Inferior parietal cortex (tissue), 1 donor: ENCODE measurements at regions not wholly inside any gene's neighbourhood (a gene's known extent, or its start where the extent isn't known, plus 50 kb on each side); places are given as distances from the start of the nearest gene placed in this dataset.

Source experiments
- DNase-seq: peaks from one replicate; pipeline ENCODE4 v3.0.0-alpha.2; 2016; ENCODE audit errors: extremely low spot score

DNA sequence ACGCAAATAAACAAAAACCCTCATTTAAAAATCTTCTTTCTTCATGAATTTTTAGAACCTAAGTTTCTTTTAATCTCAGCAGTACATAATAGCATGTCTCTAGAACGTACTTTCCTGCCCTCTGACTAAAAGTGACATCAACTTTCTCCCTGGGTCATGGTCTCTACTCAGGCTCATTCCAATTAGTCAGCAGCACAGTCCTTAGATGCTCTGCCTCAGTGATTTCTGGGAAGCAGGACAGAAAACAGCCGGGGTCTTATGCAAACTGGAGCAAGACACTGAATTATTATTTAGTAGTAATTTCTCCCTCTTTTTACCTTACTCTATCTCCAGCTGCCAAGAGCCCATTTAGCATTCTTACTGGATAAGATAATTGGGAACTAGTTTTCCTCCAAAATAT, 365.2 kb downstream of the TUSC7 start:
- peak; percentile 13 for DNase-seq

DNA sequence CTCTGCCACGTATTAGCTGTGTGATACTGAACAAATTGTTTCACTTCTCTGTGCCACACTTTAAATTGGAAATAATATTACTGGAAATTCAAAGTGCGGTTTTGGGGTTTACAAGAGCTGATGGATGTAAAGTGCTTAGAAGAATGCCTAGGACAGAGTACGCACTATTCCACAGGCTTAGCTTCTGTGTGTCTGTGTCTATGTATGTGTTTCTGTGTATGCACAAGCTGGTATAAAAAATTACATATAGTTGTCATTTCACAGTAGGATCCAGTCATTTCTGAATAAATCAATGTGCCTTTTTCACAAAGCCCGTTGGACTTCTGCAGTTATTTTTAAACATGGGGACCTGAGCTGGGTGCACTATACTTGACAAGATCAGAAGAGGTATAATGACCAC, 370.4 kb downstream of the TUSC7 start:
- DNase-seq: no peak

DNA sequence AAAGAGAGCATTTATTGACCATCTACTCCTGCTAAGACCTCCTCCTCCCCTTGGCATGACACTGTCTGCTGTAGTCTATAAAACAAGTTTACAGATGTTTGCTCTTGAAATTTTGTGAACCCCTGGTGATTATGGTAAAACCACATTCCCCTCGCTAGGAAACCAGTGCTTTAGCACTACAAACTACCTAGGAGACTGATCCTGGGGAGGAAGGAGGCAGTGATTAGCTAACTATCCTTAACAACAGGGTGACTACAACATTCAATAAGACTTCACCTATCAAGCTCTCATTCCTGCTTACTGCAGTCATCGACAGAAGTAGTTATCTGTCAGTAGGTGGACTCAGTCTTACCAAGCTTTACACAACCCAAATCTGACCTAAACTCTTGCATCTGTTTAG, 371.3 kb downstream of the TUSC7 start:
- no peak for DNase-seq

DNA sequence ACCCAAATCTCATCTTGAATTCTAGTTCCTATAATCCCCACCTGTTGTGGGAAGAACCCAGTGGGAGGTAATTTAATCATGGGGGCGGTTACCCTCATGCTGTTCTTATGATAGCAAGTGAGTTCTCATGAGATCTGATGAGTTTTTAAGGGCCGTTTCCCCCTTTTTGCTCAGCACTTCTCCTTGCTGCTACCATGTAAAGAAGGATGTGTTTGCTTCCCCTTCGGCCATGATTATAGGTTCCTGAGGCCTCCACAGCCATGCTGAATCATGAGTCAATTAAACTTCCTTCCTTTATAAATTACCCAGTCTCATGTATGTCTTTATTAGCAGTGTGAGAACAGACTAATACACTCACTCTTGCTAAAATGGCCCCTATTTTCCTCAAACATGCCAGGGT, 374.7 kb downstream of the TUSC7 start:
- DNase-seq: no peak

DNA sequence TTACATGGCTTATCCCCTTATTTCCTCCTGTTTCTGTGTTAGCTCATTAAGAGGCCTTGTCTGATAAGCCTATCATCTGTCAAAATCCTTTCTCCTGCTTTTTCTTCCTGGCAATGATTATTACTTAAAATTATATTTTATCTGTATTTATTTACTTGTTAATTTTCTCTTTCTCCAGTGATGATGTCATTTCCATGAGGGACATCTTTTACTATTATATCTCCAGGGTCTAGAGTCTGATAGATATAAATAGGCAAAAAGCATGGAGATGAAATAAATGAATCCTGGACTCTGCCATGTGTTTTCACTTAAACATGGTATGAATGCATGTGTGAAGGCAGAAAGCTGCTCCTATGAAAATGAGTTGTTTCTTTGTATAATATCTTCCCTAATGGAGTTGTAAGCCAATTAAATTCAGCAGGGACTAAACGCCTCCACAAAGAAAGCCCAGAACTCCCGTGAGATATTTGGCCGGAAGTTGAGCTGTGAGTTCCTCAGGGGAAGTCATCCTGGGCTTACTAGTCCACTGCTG, 375.2 kb downstream of the TUSC7 start:
- DNase-seq: no peak

DNA sequence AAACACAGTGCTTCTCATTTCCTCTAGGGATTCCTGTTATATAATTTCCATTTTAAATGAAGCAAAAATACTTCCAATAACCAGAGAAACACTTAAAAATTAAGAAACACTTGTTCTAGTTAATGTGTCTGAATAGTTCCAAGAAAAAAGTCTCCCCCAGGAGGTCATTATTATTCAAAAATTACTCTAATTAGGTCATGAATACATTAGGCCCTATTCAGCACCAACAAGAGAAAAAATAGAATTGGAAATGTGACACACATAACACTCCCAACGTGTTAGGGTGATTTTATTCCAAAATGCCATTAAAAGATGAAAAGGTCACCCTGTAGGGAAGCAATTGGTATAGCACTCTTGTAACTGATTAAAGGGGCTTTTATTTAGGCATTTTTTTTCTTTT, 382.1 kb downstream of the TUSC7 start:
- no peak for DNase-seq

DNA sequence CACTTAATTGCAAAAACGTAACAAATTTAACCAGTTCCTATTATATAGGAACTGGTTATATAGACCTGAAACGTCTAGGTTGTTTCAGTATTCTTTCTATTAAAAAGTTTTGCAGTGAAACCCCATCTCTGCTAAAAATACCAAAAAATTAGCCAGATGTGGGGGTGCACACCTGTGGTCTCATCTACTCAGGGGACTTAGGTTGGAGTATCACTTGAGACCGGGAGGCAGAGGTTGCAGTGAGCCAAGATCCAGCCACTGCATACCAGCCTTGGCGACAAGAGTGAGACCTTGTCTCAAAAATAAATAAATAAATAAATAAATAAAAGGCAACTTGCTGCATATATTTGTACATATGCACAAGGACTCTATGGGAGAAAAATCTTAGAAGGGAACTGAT, 387.0 kb downstream of the TUSC7 start:
- DNase-seq: no peak

DNA sequence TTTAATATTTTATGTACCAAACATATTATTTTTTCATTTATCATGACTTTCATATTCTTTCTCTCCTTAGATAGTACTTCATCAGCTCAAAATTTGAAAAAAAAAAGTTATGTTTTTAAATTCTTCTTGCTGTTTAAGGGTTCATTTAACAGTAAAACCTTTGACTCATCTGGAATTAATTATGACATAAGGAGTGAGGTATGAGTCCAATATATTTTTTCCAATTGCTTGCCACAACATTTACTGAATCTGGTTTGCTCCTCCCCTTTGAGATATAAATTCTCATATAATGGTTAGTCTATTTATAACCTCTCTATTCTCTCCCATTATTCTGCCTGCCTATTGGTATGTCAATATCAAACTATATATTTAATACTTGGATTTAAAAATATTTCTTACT, 387.8 kb downstream of the TUSC7 start:
- no peak for DNase-seq

DNA sequence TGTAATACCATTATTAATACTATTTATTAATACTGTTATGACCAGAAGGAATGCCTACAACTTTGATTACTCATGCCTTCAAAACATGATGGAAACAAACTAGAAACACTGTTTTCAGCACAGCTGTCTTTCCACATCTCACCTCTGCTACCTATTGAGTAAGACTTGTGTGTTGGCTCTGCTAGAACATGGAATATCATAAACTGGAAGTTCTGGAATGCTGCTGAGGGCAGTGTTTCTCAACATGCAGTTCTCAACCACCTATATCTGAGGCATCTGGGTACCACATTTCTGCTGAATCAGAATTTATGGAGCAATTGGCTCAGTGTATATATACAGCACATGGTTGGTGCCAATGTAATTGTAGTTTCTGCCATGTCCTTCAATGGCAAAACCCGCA, 392.1 kb downstream of the TUSC7 start:
- DNase-seq: no peak

DNA sequence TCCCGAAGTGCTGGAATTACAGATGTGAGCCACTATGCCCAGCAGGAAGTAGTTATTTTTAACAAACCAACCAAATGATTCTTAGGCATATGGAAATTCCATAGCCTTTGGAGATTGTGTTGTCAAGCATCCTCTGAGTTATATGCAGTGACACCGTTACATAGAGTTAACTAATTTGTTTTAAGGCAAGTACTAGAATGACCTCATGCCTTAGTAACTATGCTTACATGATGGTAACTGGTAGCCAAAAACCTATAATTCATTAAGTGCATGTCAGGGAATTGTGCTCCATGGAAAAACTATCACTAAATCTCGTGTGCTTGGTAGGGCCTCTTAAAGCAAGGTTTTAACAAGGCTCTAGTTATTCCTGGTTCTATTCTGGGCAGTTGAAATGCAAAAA, 392.8 kb downstream of the TUSC7 start:
- no peak for DNase-seq

DNA sequence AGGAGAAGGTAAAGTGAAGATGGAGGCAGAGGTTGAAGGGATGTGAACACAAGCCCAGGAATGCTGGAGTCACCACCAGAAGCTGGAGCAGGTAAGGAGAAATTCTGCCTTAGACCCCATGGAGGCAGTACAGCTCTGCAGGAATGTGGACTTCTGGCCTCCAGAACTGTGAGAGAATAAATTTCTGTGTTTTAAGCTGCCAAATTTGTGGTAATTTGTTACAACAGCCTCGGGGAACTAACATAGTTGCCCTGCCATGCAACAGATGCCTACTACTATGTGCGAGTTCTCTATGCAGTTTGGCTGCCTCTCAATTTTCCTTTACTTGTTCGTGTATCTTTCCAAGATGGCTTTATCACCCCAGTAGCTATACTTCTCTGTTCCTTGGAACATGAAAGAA, 394.1 kb downstream of the TUSC7 start:
- DNase-seq: no peak

DNA sequence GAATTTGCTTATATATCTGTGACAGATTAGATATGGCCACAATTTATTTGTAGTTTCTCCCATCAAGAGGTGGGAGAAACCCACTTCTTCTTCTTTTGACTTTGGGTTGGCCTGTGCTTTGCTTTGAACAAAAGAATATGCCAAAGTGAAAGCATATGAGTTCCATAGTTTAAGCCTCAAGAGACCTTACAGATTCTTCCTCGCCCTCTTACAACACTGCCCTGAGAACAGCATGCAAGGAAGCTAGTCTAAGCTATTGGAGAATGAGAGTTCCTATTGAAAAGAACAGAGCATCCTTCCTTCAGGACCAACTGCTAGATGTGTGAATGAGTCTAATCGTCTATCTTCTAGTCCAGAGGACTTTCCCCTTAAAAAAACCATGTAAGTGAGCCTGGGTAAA, 394.8 kb downstream of the TUSC7 start:
- no peak for DNase-seq

DNA sequence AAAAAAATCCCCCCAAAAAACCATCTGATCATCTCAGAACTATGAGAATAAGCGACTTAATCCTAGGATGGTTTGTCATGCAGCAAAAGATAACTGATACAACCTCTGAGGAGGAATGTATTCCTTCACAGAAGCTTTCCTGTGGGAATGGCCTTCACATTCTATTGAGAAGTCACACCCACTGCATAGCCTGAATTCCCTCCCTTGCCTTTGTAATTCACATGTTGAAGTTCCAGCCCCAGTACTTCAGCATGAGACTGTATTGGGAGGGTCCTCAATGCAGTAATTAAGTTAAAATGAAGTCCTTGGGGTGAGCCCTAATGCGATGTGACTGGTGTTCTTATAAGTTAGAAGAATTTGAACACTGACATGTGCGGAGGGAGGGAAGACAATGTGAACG, 395.2 kb downstream of the TUSC7 start:
- no peak for DNase-seq

DNA sequence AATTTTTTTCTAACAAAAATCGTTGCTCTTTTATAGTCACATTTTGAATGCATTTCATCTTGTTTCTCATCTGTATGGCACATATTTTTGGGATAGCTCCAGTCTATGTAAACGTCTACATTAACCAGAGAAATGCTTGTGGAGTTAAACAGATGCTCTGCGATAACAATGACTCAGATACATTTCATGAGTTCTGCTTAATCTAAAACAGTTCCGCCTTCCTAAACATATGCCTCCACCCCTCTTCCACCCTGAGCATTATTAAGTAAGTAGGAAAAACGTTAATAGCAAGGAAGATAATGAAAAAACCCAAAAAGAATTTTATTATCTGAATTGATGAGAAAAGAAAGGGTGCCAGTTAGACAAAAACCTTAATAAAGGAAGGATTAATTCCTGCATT, 396.1 kb downstream of the TUSC7 start:
- no peak for DNase-seq

DNA sequence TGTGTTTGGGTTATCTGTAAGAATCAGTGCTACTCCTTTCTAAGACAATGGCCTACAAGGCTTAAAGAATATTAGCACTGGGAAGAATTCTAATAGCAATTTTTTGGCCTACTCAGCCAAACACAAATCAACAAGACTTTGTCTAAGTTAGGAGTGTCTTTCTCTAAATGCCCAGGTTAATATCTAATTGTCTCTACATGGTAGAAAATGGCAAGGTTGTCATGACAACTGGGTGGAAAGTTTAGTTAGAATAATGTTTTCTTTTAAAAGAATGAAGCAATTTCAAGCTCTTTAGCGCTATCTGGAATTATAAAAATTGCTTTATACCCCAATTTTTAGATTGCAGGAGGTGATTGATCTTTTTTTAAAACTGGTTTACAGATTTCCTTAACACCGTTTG, 396.8 kb downstream of the TUSC7 start:
- DNase-seq: no peak

DNA sequence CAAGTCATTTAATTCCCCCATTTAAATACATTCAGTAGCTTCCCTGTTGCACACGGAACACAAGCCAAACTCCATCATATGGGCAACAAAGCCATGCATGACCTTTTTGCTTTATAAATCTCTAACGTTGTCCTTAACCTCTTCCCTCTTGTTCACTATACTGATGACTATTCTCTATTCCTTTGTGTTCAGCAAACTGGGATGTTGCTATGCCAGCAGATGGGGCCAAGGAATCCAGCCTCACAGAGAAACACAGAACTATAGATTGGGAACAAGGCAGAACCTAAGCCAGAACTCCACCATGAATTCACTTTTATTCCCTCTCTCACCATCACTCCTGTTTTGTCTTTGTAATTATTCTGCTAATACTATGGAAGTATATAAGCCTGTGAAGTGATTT, 398.4 kb downstream of the TUSC7 start:
- no peak for DNase-seq

DNA sequence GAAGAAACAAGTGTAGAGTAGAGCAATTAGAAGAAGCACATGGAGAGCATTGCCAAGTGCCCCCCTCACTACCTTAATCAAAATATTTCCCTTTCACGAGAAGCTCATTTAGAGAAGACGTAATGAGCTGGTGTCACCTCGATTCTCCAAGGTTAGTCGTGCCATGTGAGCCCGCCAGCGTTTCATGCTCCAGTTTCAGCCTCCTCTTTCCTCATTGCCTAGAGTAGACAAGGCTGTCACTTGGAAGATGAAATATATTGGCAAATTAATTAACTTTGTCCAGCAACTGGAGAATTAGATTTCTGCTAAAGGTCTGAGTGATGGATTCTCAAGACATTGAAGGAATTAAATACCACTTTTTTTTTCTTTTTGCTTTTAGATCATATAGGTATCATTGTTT, 399.6 kb downstream of the TUSC7 start:
- no peak for DNase-seq

DNA sequence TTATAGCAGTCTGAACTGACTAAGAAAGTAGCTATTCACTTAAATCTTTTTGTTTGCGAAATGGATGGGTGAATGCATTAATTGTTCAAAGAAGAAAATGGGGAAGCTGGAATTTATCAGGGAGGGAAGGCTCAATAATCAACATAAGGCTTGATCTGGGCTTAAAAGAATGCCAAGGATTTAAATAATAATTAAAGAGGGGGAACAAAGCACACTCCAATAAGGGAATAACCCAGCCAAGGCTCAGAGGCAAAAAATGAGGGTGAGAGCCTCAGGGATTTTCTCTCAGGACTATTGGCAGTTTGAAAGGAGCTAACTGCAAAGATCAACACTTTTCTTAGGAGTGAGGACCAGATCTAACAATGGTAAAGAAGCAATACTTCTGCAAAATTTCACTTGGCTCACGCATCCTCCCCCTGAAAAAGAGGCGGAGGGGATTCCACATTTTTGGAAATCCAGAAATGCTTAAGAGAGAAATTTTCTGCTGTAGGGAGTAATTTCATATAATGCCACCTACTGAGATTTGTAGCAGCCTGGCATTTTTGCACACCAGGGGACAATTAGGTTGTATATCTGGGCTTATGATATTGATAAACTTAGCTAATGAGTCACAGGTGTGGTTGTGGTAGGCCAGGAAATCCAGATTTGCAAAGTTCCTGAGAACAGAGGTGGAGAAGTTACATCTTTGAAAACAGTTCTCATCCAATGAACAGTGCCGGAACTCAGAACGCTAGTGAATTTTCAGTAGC, 405.1 kb downstream of the TUSC7 start:
- no peak for DNase-seq

DNA sequence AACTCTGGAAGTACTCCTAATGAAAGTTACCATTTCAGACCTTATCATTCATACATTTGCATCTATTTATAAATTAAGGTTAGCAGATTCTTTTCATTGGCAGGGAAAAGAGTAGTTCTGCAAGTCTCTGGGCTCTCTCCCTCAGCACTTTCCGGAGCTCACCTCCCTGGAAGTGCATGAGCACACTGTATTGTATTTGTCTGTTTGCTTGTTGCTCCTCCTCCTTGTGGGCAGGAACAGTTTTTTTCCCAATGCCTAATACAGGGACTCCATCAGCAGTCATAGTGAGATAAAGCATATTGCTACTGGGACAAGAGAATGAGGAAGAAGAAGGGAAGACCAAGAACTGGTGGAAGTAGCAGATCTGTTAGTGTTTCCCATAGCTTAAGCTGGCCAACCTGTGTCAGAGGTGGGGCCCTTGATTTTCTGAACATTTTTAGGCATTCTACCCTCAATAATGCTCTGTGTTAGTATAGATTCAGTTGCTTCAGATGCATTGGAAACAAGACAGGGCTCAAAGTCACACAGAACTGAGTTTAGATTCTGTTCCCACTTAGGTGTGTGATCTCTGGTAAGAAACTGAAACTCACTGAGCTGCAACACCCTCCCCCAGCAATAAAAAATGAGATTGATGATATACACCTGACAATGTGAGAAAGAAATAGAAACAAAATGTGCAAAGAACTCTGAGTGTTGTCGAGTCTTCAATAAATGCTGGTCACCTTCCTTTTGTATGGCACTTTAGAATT, 407.8 kb downstream of the TUSC7 start:
- no peak for DNase-seq

DNA sequence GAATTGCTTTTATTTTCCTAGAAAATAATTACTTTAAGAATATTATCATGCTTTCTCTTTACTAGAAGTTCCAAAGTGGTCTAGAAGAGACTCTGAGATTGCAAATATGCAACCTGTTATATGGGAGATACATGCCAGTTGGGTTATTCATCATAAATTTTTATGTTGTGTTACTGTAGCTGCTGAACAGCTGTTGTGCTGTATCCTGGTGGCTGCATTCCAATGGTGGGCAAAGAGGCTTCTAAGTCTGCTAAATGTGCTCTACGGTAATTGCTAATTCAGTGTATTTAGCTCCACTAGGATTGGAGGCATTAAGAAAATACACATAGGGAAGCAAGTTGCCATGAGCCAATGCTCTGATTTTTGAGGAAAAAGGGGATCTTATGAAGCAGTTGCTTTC, 409.0 kb downstream of the TUSC7 start:
- DNase-seq: no peak

DNA sequence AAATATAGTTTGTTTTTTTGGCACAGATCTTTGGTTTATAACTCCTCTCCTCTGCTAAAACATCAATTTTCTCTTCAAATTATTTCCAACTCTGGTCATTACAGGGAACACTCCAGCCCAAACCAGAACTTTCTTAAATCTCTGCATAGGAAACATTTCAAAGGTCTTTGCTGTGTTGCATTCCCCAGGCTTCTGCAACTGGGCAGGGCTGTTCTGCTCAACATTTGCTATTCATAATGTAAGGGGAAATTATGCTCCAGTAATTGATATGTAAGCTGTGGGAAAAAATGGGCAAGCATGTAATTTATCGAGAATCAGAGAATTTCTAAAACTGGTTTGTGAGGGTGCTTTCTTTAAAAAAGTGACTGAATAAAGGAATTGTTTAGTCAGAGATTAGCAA, 410.4 kb downstream of the TUSC7 start:
- no peak for DNase-seq

DNA sequence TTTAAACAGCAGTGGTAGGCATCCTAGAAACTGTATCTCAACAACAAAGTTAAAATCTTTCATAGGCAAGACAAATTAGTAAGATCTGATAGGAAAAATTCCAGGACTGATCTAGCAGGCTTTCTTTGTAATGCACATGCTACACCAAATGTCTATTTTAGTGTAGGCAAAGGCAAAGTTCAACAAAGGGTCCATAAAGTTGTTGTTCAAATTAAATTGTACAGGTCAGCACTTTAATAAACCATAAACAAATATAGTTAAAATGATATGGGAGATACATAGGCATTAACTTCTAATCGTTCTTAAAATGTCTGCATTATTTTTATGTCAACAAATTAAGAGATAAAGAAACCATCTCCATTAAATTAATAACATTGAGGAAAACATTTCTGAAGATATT, 413.0 kb downstream of the TUSC7 start:
- DNase-seq: no peak

DNA sequence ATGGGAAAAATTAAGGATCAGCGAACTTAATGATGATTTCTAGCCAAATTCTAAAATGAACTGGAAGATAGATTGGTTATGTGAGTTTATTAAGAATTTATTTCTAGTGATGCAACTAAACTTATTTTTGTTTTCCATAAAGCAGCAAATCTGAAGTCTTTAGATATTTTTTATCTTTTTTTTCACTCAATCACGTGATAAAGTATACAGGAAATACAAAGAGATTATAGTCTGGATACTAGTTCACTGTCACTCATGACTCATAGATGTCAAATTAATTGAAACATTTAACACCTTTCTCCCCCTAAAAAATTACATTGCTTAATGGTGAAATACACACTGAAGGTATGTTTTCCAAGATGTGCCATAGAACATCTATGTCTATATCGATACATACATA, 416.9 kb downstream of the TUSC7 start:
- no peak for DNase-seq
